KOPT-K1 (cell line): ENCODE measurements at regions not wholly inside any gene's neighbourhood (a gene's known extent, or its start where the extent isn't known, plus 50 kb on each side); places are given as distances from the start of the nearest gene placed in this dataset.

ENCODE experiments used
- H3K27ac ChIP-seq: fragments of 200-600 bp; sonication (generic); 2 replicates; pipeline ENCODE4 v1.5.1; 2016; ENCODE audit warnings: antibody characterized with exemption, mild to moderate bottlenecking, low read depth, low read length; ENCODE audit not compliant: poor library complexity, severe bottlenecking
- H3K36me3 ChIP-seq: fragments of 200-600 bp; sonication (generic); 2 replicates; pipeline ENCODE4 v1.5.1; 2017; ENCODE audit warnings: antibody characterized with exemption, mild to moderate bottlenecking, low read length, moderate library complexity; ENCODE audit not compliant: insufficient read depth
- H3K9me3 ChIP-seq: fragments of 200-600 bp; sonication (generic); 2 replicates; pipeline ENCODE4 v1.5.1; 2017; ENCODE audit warnings: antibody characterized with exemption, low read length, mild to moderate bottlenecking; ENCODE audit not compliant: insufficient read depth, poor library complexity, severe bottlenecking

DNA sequence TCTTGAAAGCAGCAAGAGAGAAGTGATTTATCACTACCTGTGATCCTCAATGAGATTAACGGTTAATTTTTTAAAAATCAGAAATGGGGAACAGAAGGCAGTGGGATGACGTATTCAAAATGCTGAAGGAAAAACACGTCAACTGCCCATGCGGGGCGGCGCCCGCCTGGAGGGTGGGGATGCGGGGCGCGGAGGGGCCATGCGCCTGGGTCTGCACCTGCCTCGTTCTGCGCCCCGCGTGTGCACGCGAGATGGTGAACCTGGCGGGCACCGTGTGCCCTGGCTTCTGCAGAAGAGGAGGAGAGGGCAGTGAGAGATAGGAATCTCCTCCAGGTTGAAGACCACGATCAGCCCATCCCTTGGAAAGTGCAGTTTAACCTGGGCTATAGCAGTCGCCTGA, 79.3 kb upstream of the ZNF32 start:
- peaks cover 52% of the 10 kb centered on the region for H3K9me3 ChIP-seq
- H3K36me3 ChIP-seq: no peaks in the 10 kb centered on the region
- H3K27ac ChIP-seq: no peak overlapping the region

GRCh38 chr10:43715334-43715733, 66.7 kb upstream of the ZNF32 start:
- Histone ChIP-seq H3K9me3 (no peaks in the 10 kb centered on the region), H3K27ac (no peak overlapping the region), H3K36me3 (no peaks in the 10 kb centered on the region)

GRCh38 chr10:43712821-43713584, 64.3 kb upstream of the ZNF32 start:
- no peak overlapping the region for H3K27ac ChIP-seq
- H3K36me3 ChIP-seq: no peaks in the 10 kb centered on the region
- no peaks in the 10 kb centered on the region for H3K9me3 ChIP-seq

DNA sequence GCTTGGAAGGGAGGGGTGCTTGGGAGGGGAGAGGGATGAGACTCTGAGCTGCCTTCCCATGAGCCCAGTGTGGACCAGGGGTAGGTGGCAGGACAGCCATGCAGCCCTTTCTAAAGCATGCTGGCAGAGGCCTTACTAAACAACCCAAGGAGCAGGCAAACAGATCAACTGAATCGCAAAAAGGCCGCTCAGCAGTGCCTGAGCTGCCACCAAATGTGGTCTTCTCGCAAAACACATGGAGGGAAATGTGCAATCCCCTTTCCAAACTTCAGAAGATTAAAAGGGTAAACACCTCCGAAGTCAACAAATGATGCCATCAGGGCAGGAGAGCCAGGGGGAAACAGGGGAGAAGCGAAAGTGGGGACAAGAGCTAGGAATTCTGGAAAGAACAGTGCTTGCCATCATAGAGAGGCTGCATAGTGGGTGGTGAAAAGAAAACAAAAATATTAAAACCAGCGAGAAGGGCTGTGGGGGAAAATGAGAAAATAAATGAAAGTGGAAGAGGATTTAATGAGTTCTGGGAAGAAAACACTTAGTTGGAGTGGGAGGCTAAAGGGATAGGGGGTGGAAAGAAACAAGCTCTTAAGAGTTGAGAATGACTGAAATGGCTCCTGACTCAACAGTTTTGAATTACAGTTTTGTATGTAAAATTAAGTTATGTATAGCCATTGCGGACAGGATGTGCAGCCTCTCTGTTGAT, 62.2 kb upstream of the ZNF32 start:
- Histone ChIP-seq H3K27ac (no peak overlapping the region), H3K36me3 (no peaks in the 10 kb centered on the region), H3K9me3 (no peaks in the 10 kb centered on the region)

GRCh38 chr10:43708262-43708661, 59.6 kb upstream of the ZNF32 start:
- Histone ChIP-seq H3K36me3 (no peaks in the 10 kb centered on the region), H3K9me3 (no peaks in the 10 kb centered on the region), H3K27ac (no peak overlapping the region)

- no peak overlapping the region for H3K27ac ChIP-seq
- no peaks in the 10 kb centered on the region for H3K9me3 ChIP-seq
- no peaks in the 10 kb centered on the region for H3K36me3 ChIP-seq
These were observed 59.1 kb upstream of the ZNF32 start for GRCh38 chr10:43707770-43708169.

GRCh38 chr10:43706166-43706565, 57.5 kb upstream of the ZNF32 start:
- Histone ChIP-seq H3K9me3 (no peaks in the 10 kb centered on the region), H3K36me3 (no peaks in the 10 kb centered on the region), H3K27ac (no peak overlapping the region)

DNA sequence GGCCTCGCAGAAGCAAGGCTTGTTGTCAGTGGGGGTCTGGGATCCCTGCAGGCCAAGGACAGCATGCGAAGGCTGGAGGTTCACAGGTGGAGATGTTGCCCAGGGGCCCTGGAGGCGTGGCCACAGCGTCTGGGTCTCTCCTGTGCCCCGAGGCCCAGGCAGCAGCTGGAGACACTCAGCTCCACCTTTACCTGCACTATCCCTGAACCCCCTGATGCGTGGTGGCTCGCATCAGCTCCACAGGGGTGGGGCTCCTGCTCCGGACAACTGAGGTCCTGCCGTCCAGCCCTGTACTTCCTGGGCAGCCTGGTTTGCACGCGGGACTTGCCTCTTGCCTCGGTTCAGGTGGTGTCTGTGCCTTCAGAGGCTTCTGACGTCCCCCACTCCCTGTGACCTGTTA, 54.6 kb upstream of the ZNF32 start:
- Histone ChIP-seq H3K9me3 (no peaks in the 10 kb centered on the region), H3K36me3 (no peaks in the 10 kb centered on the region), H3K27ac (no peak overlapping the region)

- Histone ChIP-seq H3K36me3 (no peaks in the 10 kb centered on the region), H3K27ac (no peak overlapping the region), H3K9me3 (no peaks in the 10 kb centered on the region)
These were observed 54.2 kb upstream of the ZNF32 start for GRCh38 chr10:43702936-43703281.

GRCh38 chr10:43702213-43702935, 53.7 kb upstream of the ZNF32 start:
- Histone ChIP-seq H3K27ac (no peak overlapping the region), H3K9me3 (no peaks in the 10 kb centered on the region), H3K36me3 (no peaks in the 10 kb centered on the region)

GRCh38 chr10:43701295-43701694, 52.6 kb upstream of the ZNF32 start:
- no peaks in the 10 kb centered on the region for H3K9me3 ChIP-seq
- no peaks in the 10 kb centered on the region for H3K36me3 ChIP-seq
- H3K27ac ChIP-seq: no peak overlapping the region

DNA sequence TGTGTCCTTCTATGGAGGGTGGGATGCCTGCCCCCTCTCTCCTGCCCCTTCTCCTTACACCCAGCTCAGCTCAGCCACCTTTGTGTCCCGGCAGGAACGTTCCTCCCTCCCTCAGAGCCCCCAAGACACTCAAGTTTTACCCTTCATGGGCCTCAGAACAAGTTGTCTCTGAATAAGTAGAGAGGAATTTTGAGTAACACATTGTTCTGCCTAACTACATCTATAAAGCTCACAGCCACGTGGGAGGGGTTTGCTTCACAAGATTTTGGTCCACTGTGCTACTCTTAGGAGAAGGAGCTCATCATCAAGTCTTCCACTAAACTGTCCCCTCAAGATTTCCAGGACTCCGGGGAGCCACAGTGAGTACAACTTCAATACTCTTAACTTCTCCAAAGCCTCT, 51.6 kb upstream of the ZNF32 start:
- no peaks in the 10 kb centered on the region for H3K36me3 ChIP-seq
- H3K9me3 ChIP-seq: no peaks in the 10 kb centered on the region
- no peak overlapping the region for H3K27ac ChIP-seq

- Histone ChIP-seq H3K9me3 (no peaks in the 10 kb centered on the region), H3K27ac (no peak overlapping the region), H3K36me3 (no peaks in the 10 kb centered on the region)
These were observed 50.8 kb upstream of the ZNF32 start for GRCh38 chr10:43699516-43699915.
